H1 (cell line): ENCODE measurements at regions not wholly inside any gene's neighbourhood (a gene's known extent, or its start where the extent isn't known, plus 50 kb on each side); places are given as distances from the start of the nearest gene placed in this dataset.

Experiments
- CTCF ChIA-PET: fragments of 300-600 bp; sonication (Branson Sonifier 250); formaldehyde crosslinking; loops from one replicate; lab custom pipeline; 2021; ENCODE audit not compliant: partially characterized antibody; lab: Charles Lee
- POLR2A ChIA-PET: fragments of 300-600 bp; sonication (Branson Sonifier 250); formaldehyde crosslinking; loops from one replicate; lab custom pipeline; 2021; ENCODE audit warnings: inconsistent platforms; ENCODE audit not compliant: partially characterized antibody; lab: Charles Lee
- DNase-seq, 2 experiments: peaks; one replicate each; pipeline versions ENCODE4 v3.0.0 to v3.0.0-alpha.2; 2010 to 2022; ENCODE audit warnings: low spot score in 2 of 2, low read depth in 1 of 2, mixed read lengths in 1 of 2
- FAIRE-seq: peaks from 2 replicates; lab custom pipeline; 2011; peaks lifted over from hg19 to GRCh38; lab: Jason Lieb, UNC
- H2AFZ ChIP-seq: 2 replicates; pipeline ENCODE4 v1.8.1; 2012; ENCODE audit warnings: low read length, inconsistent platforms
- H2AK5ac ChIP-seq: 2 replicates; pipeline ENCODE4 v1.6.1; 2013; ENCODE audit warnings: low read depth, low read length
- H2BK120ac ChIP-seq: replicated peaks from 2 replicates; pipeline ENCODE3; 2013; ENCODE audit warnings: low read depth, low read length, inconsistent platforms
- H2BK12ac ChIP-seq: 2 replicates; pipeline ENCODE4 v1.6.1; 2013; ENCODE audit warnings: low read depth, low read length
- H2BK15ac ChIP-seq: 2 replicates; pipeline ENCODE4 v1.6.1; 2013; ENCODE audit warnings: low read length
- H2BK20ac ChIP-seq: 2 replicates; pipeline ENCODE4 v1.6.1; 2013; ENCODE audit warnings: low read length
- H2BK5ac ChIP-seq: 2 replicates; pipeline ENCODE4 v1.6.1; 2013; ENCODE audit warnings: low read depth, low read length
- H3K14ac ChIP-seq: 2 replicates; pipeline ENCODE4 v1.6.1; 2013; ENCODE audit warnings: inconsistent platforms; ENCODE audit not compliant: insufficient read length
- H3K18ac ChIP-seq: 2 replicates; pipeline ENCODE4 v1.6.1; 2013; ENCODE audit warnings: low read length; ENCODE audit errors: extremely low read depth
- H3K23ac ChIP-seq: 2 replicates; pipeline ENCODE4 v1.6.1; 2013; ENCODE audit warnings: inconsistent platforms; ENCODE audit not compliant: insufficient read length
- H3K23me2 ChIP-seq: 2 replicates; pipeline ENCODE4 v1.6.1; 2013; ENCODE audit warnings: low read depth, low read length
- H3K27ac ChIP-seq: 2 replicates; pipeline ENCODE4 v1.6.1; 2011; ENCODE audit warnings: low read depth, low read length, inconsistent platforms
- H3K27me3 ChIP-seq, 4 experiments: replicated peaks in 1 of 4; 1 replicate in 1 of 4; 2 replicates in 3 of 4; pipeline versions ENCODE4 v1.6.1 to v1.8.1; 2011 to 2013; ENCODE audit warnings: low read length in 3 of 4, mild to moderate bottlenecking in 3 of 4, inconsistent platforms in 2 of 4, mixed read lengths in 2 of 4, moderate library complexity in 1 of 4; ENCODE audit not compliant: control insufficient read depth in 3 of 4, insufficient read depth in 3 of 4; ENCODE audit errors: extremely low read depth in 1 of 4
- H3K36me3 ChIP-seq, 4 experiments: 2 replicates each; pipeline versions ENCODE4 v1.6.1 to v1.8.1; 2011 to 2013; ENCODE audit warnings: mild to moderate bottlenecking in 4 of 4, low read length in 3 of 4, moderate library complexity in 2 of 4, control low read depth in 1 of 4, inconsistent platforms in 1 of 4; ENCODE audit not compliant: insufficient read depth in 4 of 4, control insufficient read depth in 2 of 4
- H3K4ac ChIP-seq: replicated peaks from 2 replicates; pipeline ENCODE3; 2013; ENCODE audit warnings: low read length, low read depth, mixed read lengths, inconsistent platforms; ENCODE audit not compliant: insufficient read length
- H3K4me1 ChIP-seq, 4 experiments: replicated peaks in 1 of 4; 1 replicate in 1 of 4; 2 replicates in 3 of 4; pipeline versions ENCODE4 v1.6.1 to v1.8.1; 2011 to 2013; ENCODE audit warnings: low read length in 3 of 4, inconsistent platforms in 2 of 4, mixed read lengths in 1 of 4; ENCODE audit not compliant: insufficient read depth in 4 of 4, control insufficient read depth in 3 of 4
- H3K4me2 ChIP-seq, 2 experiments: 2 replicates each; pipeline versions ENCODE4 v1.6.1 to v1.8.1; 2011 to 2013; ENCODE audit warnings: low read depth in 2 of 2, low read length in 2 of 2, control low read depth in 1 of 2, inconsistent platforms in 1 of 2, mild to moderate bottlenecking in 1 of 2; ENCODE audit not compliant: insufficient read depth in 1 of 2
- H3K4me3 ChIP-seq, 4 experiments: fragments of 200-600, 300-600 bp in 1 of 4; sonication (generic), shearing (Covaris generic), sonication (Bioruptor Twin) in 1 of 4; 2 replicates each; pipeline versions ENCODE4 v1.5.1 to v1.8.1; 2011 to 2016; ENCODE audit warnings: low read length in 4 of 4, low read depth in 3 of 4, control low read depth in 2 of 4, inconsistent platforms in 2 of 4, mild to moderate bottlenecking in 2 of 4, mixed read lengths in 1 of 4, moderate library complexity in 1 of 4; ENCODE audit not compliant: insufficient read depth in 2 of 4; ENCODE audit errors: extremely low read depth in 1 of 4
- H3K56ac ChIP-seq: replicated peaks from 2 replicates; pipeline ENCODE3; 2013; ENCODE audit warnings: low read depth, mild to moderate bottlenecking, mixed read lengths, low read length, inconsistent platforms; ENCODE audit not compliant: insufficient read length
- H3K79me1 ChIP-seq: 2 replicates; pipeline ENCODE4 v1.6.1; 2013; ENCODE audit warnings: low read depth, low read length, control low read depth
- H3K79me2 ChIP-seq, 2 experiments: 2 replicates each; pipeline versions ENCODE4 v1.6.1 to v1.8.1; 2012 to 2013; ENCODE audit warnings: low read length in 2 of 2, mild to moderate bottlenecking in 2 of 2, inconsistent platforms in 1 of 2; ENCODE audit not compliant: insufficient read depth in 2 of 2, control insufficient read depth in 1 of 2
- H3K9ac ChIP-seq, 4 experiments: replicated peaks in 1 of 4; 1 replicate in 1 of 4; 2 replicates in 3 of 4; pipeline versions ENCODE4 v1.6.1 to v1.8.1; 2011 to 2013; ENCODE audit warnings: low read depth in 3 of 4, low read length in 3 of 4, control low read depth in 2 of 4, mild to moderate bottlenecking in 2 of 4, moderate library complexity in 2 of 4, inconsistent platforms in 1 of 4; ENCODE audit errors: extremely low read depth in 1 of 4
- H3K9me3 ChIP-seq, 2 experiments: 2 replicates each; pipeline versions ENCODE4 v1.6.1 to v1.8.1; 2012 to 2013; ENCODE audit warnings: mild to moderate bottlenecking in 2 of 2, moderate library complexity in 2 of 2, control low read depth in 1 of 2, inconsistent platforms in 1 of 2, low read depth in 1 of 2, low read length in 1 of 2, mixed read lengths in 1 of 2; ENCODE audit not compliant: insufficient read depth in 2 of 2
- H4K20me1 ChIP-seq, 2 experiments: replicated peaks in 1 of 2; 2 replicates each; pipeline versions ENCODE3 to v1.8.1; 2011 to 2013; ENCODE audit warnings: inconsistent platforms in 2 of 2, low read length in 2 of 2, mild to moderate bottlenecking in 1 of 2; ENCODE audit not compliant: insufficient read depth in 2 of 2, control insufficient read depth in 1 of 2
- H4K5ac ChIP-seq: 2 replicates; pipeline ENCODE4 v1.6.1; 2013; ENCODE audit warnings: low read length, low read depth, mixed read lengths, inconsistent platforms; ENCODE audit not compliant: insufficient read length
- H4K8ac ChIP-seq: 2 replicates; pipeline ENCODE4 v1.8.0; 2013; ENCODE audit warnings: mild to moderate bottlenecking, moderate library complexity, low read length, inconsistent platforms; ENCODE audit not compliant: insufficient read depth; ENCODE audit errors: extremely low read depth
- H4K91ac ChIP-seq: replicated peaks from 2 replicates; pipeline ENCODE3; 2013; ENCODE audit warnings: low read length, mixed read lengths, inconsistent platforms; ENCODE audit not compliant: insufficient read length
- BRCA1 ChIP-seq: IDR thresholded peaks from 2 replicates; pipeline ENCODE4 v1.6.1; 2012; ENCODE audit warnings: low read depth, low read length, improper control_type of control experiment
- CBX8 ChIP-seq: fragments of 300-800, 300-1000 bp; sonication (generic); IDR thresholded peaks from 2 replicates; pipeline ENCODE4 v1.7.1; 2016; ENCODE audit warnings: low read depth, low read length, borderline replicate concordance
- CHD1 ChIP-seq: IDR thresholded peaks from 2 replicates; pipeline ENCODE4 v1.6.1; 2012; ENCODE audit warnings: low read depth, low read length, improper control_type of control experiment
- EP300 ChIP-seq, 2 experiments: IDR thresholded peaks; 1 replicate in 1 of 2; 2 replicates in 1 of 2; pipeline ENCODE4 v1.6.1; 2011 to 2012; ENCODE audit warnings: low read depth in 2 of 2, low read length in 2 of 2, mild to moderate bottlenecking in 2 of 2, borderline replicate concordance in 1 of 2, inconsistent platforms in 1 of 2, moderate library complexity in 1 of 2
- GTF2F1 ChIP-seq: IDR thresholded peaks from 2 replicates; pipeline ENCODE4 v1.6.1; 2012; ENCODE audit warnings: low read depth, low read length, improper control_type of control experiment, borderline replicate concordance
- JUND ChIP-seq: IDR thresholded peaks from 2 replicates; pipeline ENCODE4 v1.6.1; 2011; ENCODE audit warnings: mild to moderate bottlenecking, improper control_type of control experiment, low read length
- MAFK ChIP-seq: IDR thresholded peaks from 2 replicates; pipeline ENCODE4 v1.6.1; 2012; ENCODE audit warnings: low read depth, mild to moderate bottlenecking, improper control_type of control experiment, low read length
- NANOG ChIP-seq: IDR thresholded peaks from 2 replicates; pipeline ENCODE4 v1.6.1; 2011; ENCODE audit warnings: low read length, low read depth, mild to moderate bottlenecking, inconsistent platforms; ENCODE audit not compliant: insufficient read depth, poor library complexity, severe bottlenecking
- RAD21 ChIP-seq, 2 experiments: IDR thresholded peaks in 1 of 2; conservative IDR thresholded peaks in 1 of 2; 2 replicates each; pipeline ENCODE4 v1.6.1; 2011; ENCODE audit warnings: low read depth in 2 of 2, low read length in 2 of 2, improper control_type of control experiment in 1 of 2, inconsistent platforms in 1 of 2, mild to moderate bottlenecking in 1 of 2, moderate library complexity in 1 of 2
- RFX5 ChIP-seq: IDR thresholded peaks from 2 replicates; pipeline ENCODE4 v1.6.1; 2011; ENCODE audit warnings: low read depth, low read length, improper control_type of control experiment, borderline replicate concordance
- SAP30 ChIP-seq: fragments of 300-600 bp; sonication (generic); IDR thresholded peaks from 2 replicates; pipeline ENCODE4 v1.7.1; 2012; ENCODE audit warnings: low read length, moderate library complexity, mild to moderate bottlenecking, inconsistent platforms; ENCODE audit not compliant: insufficient read depth, insufficient replicate concordance
- SIX5 ChIP-seq: IDR thresholded peaks from 2 replicates; pipeline ENCODE4 v1.6.1; 2011; ENCODE audit warnings: mild to moderate bottlenecking, low read depth, low read length
- WGBS, 2 experiments: shearing (Covaris generic) in 1 of 2; methylation state at CpG; one replicate each; pipeline versions ENCODE4 v1.1.6 to v1.1.7; 2013 to 2015; ENCODE audit warnings: low lambda C conversion rate in 2 of 2, mixed read lengths in 2 of 2, inconsistent platforms in 1 of 2, low coverage in 1 of 2, missing lambda C conversion rate in 1 of 2; ENCODE audit not compliant: insufficient replicate concordance in 2 of 2, insufficient coverage in 1 of 2, insufficient read length in 1 of 2; ENCODE audit errors: extremely low coverage in 1 of 2, missing lambda C conversion rate in 1 of 2; 5-methylcytosine and 5-hydroxymethylcytosine counted together
- TF ChIP-seq, protein P1 (sequence below): IDR thresholded peaks from 2 replicates; pipeline ENCODE4 v1.6.1; 2012; ENCODE audit warnings: inconsistent platforms

DNA sequence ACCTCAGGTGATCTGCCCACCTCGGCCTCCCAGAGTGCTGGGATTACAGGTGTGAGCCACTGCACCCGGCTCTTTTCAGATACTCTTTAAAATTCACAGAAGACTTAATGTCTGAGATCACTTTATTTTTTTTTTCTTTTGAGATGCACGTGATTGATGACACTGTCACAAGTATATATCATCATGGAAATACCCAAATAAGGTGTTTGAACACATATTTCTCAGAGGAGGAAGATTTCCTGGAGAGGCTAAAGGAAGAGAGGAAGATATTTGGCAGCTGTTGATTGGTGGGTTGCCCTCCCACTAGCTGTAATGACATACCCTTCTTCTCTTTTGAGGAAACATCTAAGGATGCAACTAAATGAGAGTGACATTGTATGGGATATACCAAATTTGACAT is 225.9 kb upstream of the CITED2 start:
- POLR2A ChIA-PET = no interaction called here
- TF ChIP-seq SIX5 (no peak), MAFK (no peak), EP300 (IDR thresholded peaks at IDR 0.05; ENCODE audit: borderline replicate concordance in 1 of 2, low read depth in 2 of 2, low read length in 2 of 2) (no peak), CBX8 (no peak), NANOG (no peak), BRCA1 (no peak), RAD21 (IDR thresholded peaks at IDR 0.05 in 1 of 2, conservative IDR thresholded peaks at IDR 0.05 in 1 of 2; ENCODE audit: low read depth in 2 of 2, low read length in 2 of 2) (no peak), SAP30 (no peak), JUND (no peak), RFX5 (no peak), CHD1 (no peak), GTF2F1 (no peak)
- TF ChIP-seq, protein P1, sequence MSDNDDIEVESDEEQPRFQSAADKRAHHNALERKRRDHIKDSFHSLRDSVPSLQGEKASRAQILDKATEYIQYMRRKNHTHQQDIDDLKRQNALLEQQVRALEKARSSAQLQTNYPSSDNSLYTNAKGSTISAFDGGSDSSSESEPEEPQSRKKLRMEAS = no peak
- no peak for FAIRE-seq

More for the DNA sequence above, 225.9 kb upstream of the CITED2 start:
- Histone ChIP-seq H3K36me3 (no peaks in the 10 kb centered on the region), H3K18ac (no peak overlapping the region), H2BK20ac (no peak overlapping the region), H3K14ac (no peak overlapping the region), H3K79me1 (no peaks in the 10 kb centered on the region), H2BK12ac (no peak overlapping the region), H2BK120ac (no peak overlapping the region), H3K23ac (no peak overlapping the region), H3K79me2 (no peaks in the 10 kb centered on the region), H4K5ac (no peak overlapping the region), H3K9ac (no peak overlapping the region), H3K4me2 (no peak overlapping the region), H4K20me1 (no peaks in the 10 kb centered on the region), H3K4me3 (no peak overlapping the region), H3K23me2 (no peaks in the 10 kb centered on the region), H2AFZ (no peak overlapping the region), H3K56ac (no peak overlapping the region), H3K27ac (no peak overlapping the region), H2BK5ac (no peak overlapping the region), H3K4me1 (no peaks in the 10 kb centered on the region; a peak in 1 of 7 replicates), H3K27me3 (no peaks in the 10 kb centered on the region), H3K4ac (no peak overlapping the region), H4K91ac (no peak overlapping the region), H4K8ac (no peak overlapping the region), H2BK15ac (no peak overlapping the region), H2AK5ac (no peak overlapping the region), H3K9me3 (no peaks in the 10 kb centered on the region)
- 94% methylated on average over 3 of the region's 3 CpGs; no CpG with 5 or more reads in 1 of the 2 experiments for WGBS, 2 experiments
- CTCF ChIA-PET = interaction anchor here (0.6 to 1.4 kb wide), 2 partner anchors 474 to 1939 kb away, joined by 3 to 4 read pairs; no protein-coding TSS in a partner anchor
- DNase-seq = no peak
